Mammary epithelial cell (primary cell): ENCODE measurements at regions not wholly inside any gene's neighbourhood (a gene's known extent, or its start where the extent isn't known, plus 50 kb on each side); places are given as distances from the start of the nearest gene placed in this dataset.
"Not testable (repeated sequence)": the region's sequence is repeated elsewhere in the genome, so short reads cannot be mapped to it uniquely, and the experiment has no call there.

Source experiments
- CTCF ChIP-seq, 2 donors: IDR thresholded peaks in 1 of 2; conservative IDR thresholded peaks in 1 of 2; 2 replicates each; pipeline ENCODE4 v1.5.1; 2011 to 2012; ENCODE audit warnings: inconsistent platforms in 2 of 2, low read length in 2 of 2, mild to moderate bottlenecking in 2 of 2, control low read depth in 1 of 2, low read depth in 1 of 2; ENCODE audit not compliant: insufficient read depth in 1 of 2; ENCODE audit errors: extremely low read depth in 1 of 2
- EZH2 ChIP-seq: IDR thresholded peaks from 2 replicates; pipeline ENCODE4 v1.6.1; 2012; ENCODE audit warnings: low read length, inconsistent platforms, borderline replicate concordance

GRCh38 chr17:22370988-22371387 lies 678.7 kb downstream of the KCNJ18 start:
- not testable (repeated sequence) for TF ChIP-seq CTCF (conservative IDR thresholded peaks at IDR 0.05 in 1 of 2, IDR thresholded peaks at IDR 0.05 in 1 of 2; ENCODE audit: extremely low read depth in 1 of 2, insufficient read depth in 1 of 2, low read depth in 1 of 2, low read length in 2 of 2); EZH2
